PFSK-1 (cell line): ENCODE measurements at regions not wholly inside any gene's neighbourhood (a gene's known extent, or its start where the extent isn't known, plus 50 kb on each side); places are given as distances from the start of the nearest gene placed in this dataset.

Source experiments
- FOXP2 ChIP-seq: optimal IDR thresholded peaks from 2 replicates; pipeline ENCODE3; 2011; ENCODE audit warnings: borderline replicate concordance, control low read depth, inconsistent platforms; ENCODE audit not compliant: insufficient read depth; ENCODE audit errors: extremely low read length, extremely low read depth
- POLR2AphosphoS5 ChIP-seq: IDR thresholded peaks from 2 replicates; pipeline ENCODE4 v1.6.1; 2012; ENCODE audit warnings: low read depth, mild to moderate bottlenecking, control low read depth, low read length, moderate library complexity
- REST ChIP-seq, 2 experiments: IDR thresholded peaks; 2 replicates each; pipeline versions ENCODE4 v1.6.1 to v1.8.0; 2011 to 2012; ENCODE audit warnings: low read depth in 2 of 2, low read length in 2 of 2, control low read depth in 1 of 2, inconsistent platforms in 1 of 2, mild to moderate bottlenecking in 1 of 2, moderate library complexity in 1 of 2; ENCODE audit not compliant: insufficient read depth in 1 of 2
- SIN3A ChIP-seq: IDR thresholded peaks from 2 replicates; pipeline ENCODE4 v1.6.1; 2012; ENCODE audit warnings: mild to moderate bottlenecking, low read length, moderate library complexity, borderline replicate concordance; ENCODE audit not compliant: insufficient read depth
- TAF1 ChIP-seq: IDR thresholded peaks from 2 replicates; pipeline ENCODE4 v1.6.1; 2012; ENCODE audit warnings: low read length, control low read depth, borderline replicate concordance; ENCODE audit not compliant: insufficient read depth

GRCh38 chr10:123500110-123500509 lies 166.0 kb upstream of the GPR26 start:
- no peak for TF ChIP-seq REST (IDR thresholded peaks at IDR 0.05; ENCODE audit: insufficient read depth in 1 of 2, low read depth in 2 of 2, low read length in 2 of 2)
- no peak for TF ChIP-seq FOXP2
- TF ChIP-seq SIN3A, result no peak
- TF ChIP-seq TAF1, result no peak
- no peak for TF ChIP-seq POLR2AphosphoS5

GRCh38 chr10:123501148-123501547 lies 165.0 kb upstream of the GPR26 start:
- no peak for TF ChIP-seq TAF1
- TF ChIP-seq SIN3A, result no peak
- TF ChIP-seq FOXP2, result no peak
- no peak for TF ChIP-seq POLR2AphosphoS5
- TF ChIP-seq REST (IDR thresholded peaks at IDR 0.05; ENCODE audit: insufficient read depth in 1 of 2, low read depth in 2 of 2, low read length in 2 of 2), result no peak

GRCh38 chr10:123502983-123503382 lies 163.2 kb upstream of the GPR26 start:
- no peak for TF ChIP-seq POLR2AphosphoS5
- TF ChIP-seq SIN3A, result no peak
- no peak for TF ChIP-seq FOXP2
- TF ChIP-seq REST (IDR thresholded peaks at IDR 0.05; ENCODE audit: insufficient read depth in 1 of 2, low read depth in 2 of 2, low read length in 2 of 2), result no peak
- no peak for TF ChIP-seq TAF1

GRCh38 chr10:123506455-123506854 lies 159.7 kb upstream of the GPR26 start:
- TF ChIP-seq POLR2AphosphoS5, result no peak
- TF ChIP-seq REST (IDR thresholded peaks at IDR 0.05; ENCODE audit: insufficient read depth in 1 of 2, low read depth in 2 of 2, low read length in 2 of 2), result no peak
- no peak for TF ChIP-seq SIN3A
- no peak for TF ChIP-seq TAF1
- TF ChIP-seq FOXP2, result no peak

GRCh38 chr10:123507298-123507697 lies 158.9 kb upstream of the GPR26 start:
- no peak for TF ChIP-seq FOXP2
- no peak for TF ChIP-seq TAF1
- TF ChIP-seq SIN3A, result no peak
- TF ChIP-seq POLR2AphosphoS5, result no peak
- TF ChIP-seq REST (IDR thresholded peaks at IDR 0.05; ENCODE audit: insufficient read depth in 1 of 2, low read depth in 2 of 2, low read length in 2 of 2), result no peak
